Adipocyte (in vitro differentiated cells): ENCODE measurements at regions not wholly inside any gene's neighbourhood (a gene's known extent, or its start where the extent isn't known, plus 50 kb on each side); places are given as distances from the start of the nearest gene placed in this dataset.

Experiments
- DNase-seq: peaks from one replicate; pipeline ENCODE4 v3.0.0-alpha.2; 2015; ENCODE audit warnings: low read depth
- H3K27me3 ChIP-seq: replicated peaks from 2 replicates; pipeline ENCODE4 v1.7.0; 2013; ENCODE audit warnings: mild to moderate bottlenecking, low read length, moderate library complexity; ENCODE audit not compliant: control insufficient read depth, insufficient read depth
- H3K36me3 ChIP-seq: 2 replicates; pipeline ENCODE4 v1.7.0; 2013; ENCODE audit warnings: low read length, mild to moderate bottlenecking, moderate library complexity; ENCODE audit not compliant: control insufficient read depth, insufficient read depth, severe bottlenecking
- H3K4me1 ChIP-seq: 2 replicates; pipeline ENCODE4 v1.7.0; 2013; ENCODE audit warnings: mild to moderate bottlenecking, low read length, moderate library complexity; ENCODE audit not compliant: control insufficient read depth, insufficient read depth
- H3K4me3 ChIP-seq: 2 replicates; pipeline ENCODE4 v1.7.0; 2013; ENCODE audit warnings: mild to moderate bottlenecking, low read length, moderate library complexity
- H3K9ac ChIP-seq: 2 replicates; pipeline ENCODE4 v1.7.0; 2013; ENCODE audit warnings: mild to moderate bottlenecking, low read length, moderate library complexity
- H3K9me3 ChIP-seq: 2 replicates; pipeline ENCODE4 v1.7.0; 2013; ENCODE audit warnings: mild to moderate bottlenecking, low read length, moderate library complexity; ENCODE audit not compliant: control insufficient read depth

DNA sequence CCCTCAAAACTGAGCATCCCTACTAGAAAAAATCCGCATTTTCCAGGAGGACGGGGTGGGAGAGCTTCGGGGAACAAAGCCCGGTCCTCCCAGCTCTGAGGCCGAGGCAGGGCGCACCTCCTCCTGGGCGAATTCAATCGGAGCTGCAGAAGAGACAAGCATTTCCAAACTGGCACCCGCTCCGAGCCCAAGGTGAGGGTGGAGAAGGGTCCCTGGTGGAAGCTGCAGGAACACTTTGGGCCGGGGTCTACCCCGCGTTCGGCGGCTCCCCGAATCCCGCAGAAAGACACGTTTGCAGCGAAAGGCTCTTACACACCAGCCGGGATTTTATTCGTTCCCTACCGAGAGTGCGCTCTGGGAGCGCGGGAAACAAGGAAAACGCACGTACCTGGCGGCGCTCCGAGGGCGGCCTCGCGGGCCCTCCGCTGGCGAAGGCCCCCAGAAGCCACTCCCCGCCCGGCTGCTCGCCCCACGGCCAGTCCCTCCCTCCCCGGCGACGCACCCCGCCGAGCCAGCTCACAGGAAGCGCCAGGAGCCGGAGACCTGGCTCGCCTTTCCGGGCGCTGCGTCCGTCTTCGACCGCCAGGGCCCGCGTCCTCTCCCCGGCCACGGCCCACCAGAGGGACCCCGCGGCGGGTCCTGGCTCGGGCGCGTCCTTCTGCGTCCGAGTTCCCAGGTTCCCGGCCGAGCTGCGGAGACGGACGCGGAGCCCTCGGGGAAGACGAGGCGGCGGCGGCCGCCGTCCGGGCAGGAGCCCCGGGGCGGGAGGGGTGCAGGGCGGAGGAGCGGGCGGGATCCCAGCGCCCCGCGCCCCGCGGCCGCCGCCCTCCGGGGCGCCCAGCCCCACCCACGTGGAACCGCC is 49.8 kb upstream of the BAHCC1 start:
- H3K36me3 ChIP-seq = no peaks in the 10 kb centered on the region
- peak overlapping the region; percentile 94 for H3K9ac ChIP-seq
- peak; percentile 93 for DNase-seq
- H3K27me3 ChIP-seq = no peaks in the 10 kb centered on the region
- peaks cover 19% of the 10 kb centered on the region for H3K4me1 ChIP-seq
- H3K9me3 ChIP-seq = no peaks in the 10 kb centered on the region
- H3K4me3 ChIP-seq = peak overlapping the region; percentile 88
